Spleen (tissue), 11 donors: ENCODE measurements at regions not wholly inside any gene's neighbourhood (a gene's known extent, or its start where the extent isn't known, plus 50 kb on each side); places are given as distances from the start of the nearest gene placed in this dataset.

Source experiments
- DNase-seq: peaks from one replicate; pipeline ENCODE4 v3.0.0-alpha.2; 2020
- H3K27ac ChIP-seq, 8 donors: fragments of 200-600 bp; sonication (generic) in 7 of 8; 1 replicate in 4 of 8; 2 replicates in 4 of 8; pipeline versions ENCODE4 v1.5.0 to v1.8.0; 2016 to 2021; ENCODE audit warnings: inconsistent platforms in 4 of 8, mild to moderate bottlenecking in 4 of 8, moderate library complexity in 1 of 8
- H3K27me3 ChIP-seq, 7 donors: fragments of 200-600 bp; sonication (generic) in 6 of 7; replicated peaks in 1 of 7; 1 replicate in 4 of 7; 2 replicates in 3 of 7; pipeline versions ENCODE4 v1.5.0 to v1.8.0; 2016 to 2021; ENCODE audit warnings: inconsistent platforms in 3 of 7, mild to moderate bottlenecking in 1 of 7
- H3K36me3 ChIP-seq, 6 donors: fragments of 200-600 bp; sonication (generic) in 5 of 6; 1 replicate in 4 of 6; 2 replicates in 2 of 6; pipeline versions ENCODE4 v1.5.0 to v1.8.0; 2016 to 2021; ENCODE audit warnings: inconsistent platforms in 2 of 6
- H3K4me1 ChIP-seq, 6 donors: fragments of 200-600 bp; sonication (generic) in 5 of 6; 1 replicate in 3 of 6; 2 replicates in 3 of 6; pipeline versions ENCODE4 v1.5.0 to v1.8.0; 2016 to 2021; ENCODE audit warnings: inconsistent platforms in 3 of 6
- H3K4me3 ChIP-seq, 8 donors: fragments of 200-600 bp; sonication (generic) in 7 of 8; 1 replicate in 4 of 8; 2 replicates in 4 of 8; pipeline versions ENCODE4 v1.5.0 to v1.8.0; 2016 to 2021; ENCODE audit warnings: inconsistent platforms in 4 of 8, mild to moderate bottlenecking in 4 of 8, moderate library complexity in 2 of 8
- H3K9me3 ChIP-seq, 8 donors: fragments of 200-600 bp; sonication (generic) in 7 of 8; 1 replicate in 4 of 8; 2 replicates in 4 of 8; pipeline versions ENCODE4 v1.5.0 to v1.8.0; 2016 to 2021; ENCODE audit warnings: inconsistent platforms in 4 of 8
- CTCF ChIP-seq, 11 experiments: fragments of 200-600 bp in 7 of 11; fragments of 450-650 bp in 4 of 11; sonication (generic) in 4 of 11; IDR thresholded peaks in 8 of 11; conservative IDR thresholded peaks in 3 of 11; 1 replicate in 7 of 11; 2 replicates in 4 of 11; pipeline versions ENCODE4 v1.4.0 to v1.8.0; 2016 to 2021; ENCODE audit warnings: antibody characterized with exemption in 11 of 11, inconsistent platforms in 4 of 11, mild to moderate bottlenecking in 1 of 11
- POLR2A ChIP-seq, 3 donors: fragments of 450-650 bp; IDR thresholded peaks; one replicate each; pipeline ENCODE4 v1.5.1; 2017; ENCODE audit warnings: antibody characterized with exemption in 3 of 3, mild to moderate bottlenecking in 1 of 3
- POLR2AphosphoS5 ChIP-seq, 3 donors: sonication (generic); formaldehyde crosslinking; IDR thresholded peaks; one replicate each; pipeline ENCODE4 v1.5.1; 2017; ENCODE audit warnings: antibody characterized with exemption in 3 of 3
- WGBS, 5 donors: extraction: QIAGEN DNeasy Blood & Tissue Kit in 3 of 5; methylation state at CpG; one replicate each; pipeline versions ENCODE4 v1.1.5 to v1.1.7; 2013 to 2018; 5-methylcytosine and 5-hydroxymethylcytosine counted together
- intact Hi-C: fragments of 100-400 bp; cut with DNase I; formaldehyde crosslinking; loops from one replicate; pipeline ENCODE4 v1.15.0; 2023; ENCODE audit warnings: low total_unique reads
- donor health status: healthy with polysubstance abuse.
- donor health status: DM: no; HTN: no; CAD: no; lungs with moderate emphysema.
- donor health status: DM: no; HTN: no; CAD: no.
- donor health status: Bipolar disorder and iron deficiency.
- donor health status: healthy.
- donor health status: DM: no; HTN: no; CAD: no.
- donor health status: DM: yes; HTN: yes; CAD: no.

GRCh38 chr2:20914087-20914486, 91.2 kb upstream of the LDAH start:
- intact Hi-C loops: no loop called here
- Histone ChIP-seq H3K4me1 (no peaks in the 10 kb centered on the region), H3K36me3 (no peaks in the 10 kb centered on the region), H3K9me3 (no peaks in the 10 kb centered on the region), H3K27me3 (peaks cover 0 to 55% (median 0%) of the 10 kb centered on the region in 7 donors), H3K4me3 (no peak overlapping the region), H3K27ac (no peak overlapping the region)
- WGBS, 5 donors: 82 to 95% (median 91%) methylated on average over 4 of the region's 4 CpGs
- TF ChIP-seq CTCF (IDR thresholded peaks at IDR 0.05 in 8 of 11, conservative IDR thresholded peaks at IDR 0.05 in 3 of 11): no peak
- no peak for DNase-seq

GRCh38 chr2:20913491-20913890, 90.6 kb upstream of the LDAH start:
- H3K4me3 ChIP-seq: no peak overlapping the region
- H3K27me3 ChIP-seq: peaks cover 0 to 49% (median 0%) of the 10 kb centered on the region in 7 donors
- intact Hi-C loops: no loop called here
- 69 to 79% (median 77%) methylated on average over 3 of the region's 3 CpGs for WGBS, 5 donors
- no peak for DNase-seq
- H3K27ac ChIP-seq: no peak overlapping the region
- H3K36me3 ChIP-seq: no peaks in the 10 kb centered on the region
- TF ChIP-seq POLR2AphosphoS5 (IDR thresholded peaks at IDR 0.05): no peak
- TF ChIP-seq CTCF (IDR thresholded peaks at IDR 0.05 in 8 of 11, conservative IDR thresholded peaks at IDR 0.05 in 3 of 11): no peak
- TF ChIP-seq POLR2A (IDR thresholded peaks at IDR 0.05): no peak
- no peaks in the 10 kb centered on the region for H3K4me1 ChIP-seq
- H3K9me3 ChIP-seq: no peaks in the 10 kb centered on the region

GRCh38 chr2:20900052-20900636, 77.2 kb upstream of the LDAH start:
- Histone ChIP-seq H3K9me3 (peaks cover 0 to 4% (median 0%) of the 10 kb centered on the region in 8 donors), H3K4me1 (no peaks in the 10 kb centered on the region), H3K36me3 (no peaks in the 10 kb centered on the region), H3K27me3 (peaks cover 0 to 23% (median 0%) of the 10 kb centered on the region in 7 donors), H3K4me3 (no peak overlapping the region), H3K27ac (no peak overlapping the region)
- no peak for TF ChIP-seq POLR2A (IDR thresholded peaks at IDR 0.05)
- TF ChIP-seq POLR2AphosphoS5 (IDR thresholded peaks at IDR 0.05): no peak
- TF ChIP-seq CTCF (IDR thresholded peaks at IDR 0.05 in 8 of 11, conservative IDR thresholded peaks at IDR 0.05 in 3 of 11): no peak
- no peak for DNase-seq
- intact Hi-C loops: no loop called here
- WGBS, 5 donors: 77 to 96% (median 89%) methylated on average over 2 of the region's 2 CpGs

- peaks cover 0 to 23% (median 0%) of the 10 kb centered on the region in 7 donors for H3K27me3 ChIP-seq
- no peak overlapping the region for H3K27ac ChIP-seq
- H3K4me1 ChIP-seq: no peaks in the 10 kb centered on the region
- TF ChIP-seq POLR2AphosphoS5 (IDR thresholded peaks at IDR 0.05) (no peak), CTCF (IDR thresholded peaks at IDR 0.05 in 8 of 11, conservative IDR thresholded peaks at IDR 0.05 in 3 of 11) (no peak), POLR2A (IDR thresholded peaks at IDR 0.05) (no peak)
- no peak for DNase-seq
- no peak overlapping the region for H3K4me3 ChIP-seq
- peaks cover 0 to 13% (median 9%) of the 10 kb centered on the region in 8 donors for H3K9me3 ChIP-seq
- WGBS, 5 donors: 84 to 98% (median 89%) methylated on average over 2 of the region's 2 CpGs
- H3K36me3 ChIP-seq: no peaks in the 10 kb centered on the region
- intact Hi-C loops: no loop called here
Observed at GRCh38 chr2:20897874-20898453, 75.1 kb upstream of the LDAH start.
